GM18519 (cell line): ENCODE measurements at regions not wholly inside any gene's neighbourhood (a gene's known extent, or its start where the extent isn't known, plus 50 kb on each side); places are given as distances from the start of the nearest gene placed in this dataset.
"Not testable (repeated sequence)": the region's sequence is repeated elsewhere in the genome, so short reads cannot be mapped to it uniquely, and the experiment has no call there.

Experiments used
- ATAC-seq: cut with Tn5 transposase; IDR thresholded peaks from one replicate; pipeline ENCODE4 v1.9.1; 2021; ENCODE audit warnings: mild to moderate bottlenecking, moderate library complexity; ENCODE audit not compliant: unreplicated experiment, low FRiP score

GRCh38 chr12:83870921-83871599 lies 1041.5 kb downstream of the SLC6A15 start:
- ATAC-seq, result not testable (repeated sequence)

- no peak for ATAC-seq
Measured at GRCh38 chr12:83866477-83866876, 1046.1 kb downstream of the SLC6A15 start.

GRCh38 chr12:83865431-83865830 lies 1047.2 kb downstream of the SLC6A15 start:
- no peak for ATAC-seq

- ATAC-seq, result no peak
Measured at GRCh38 chr12:83864054-83864453, 1048.5 kb downstream of the SLC6A15 start.

GRCh38 chr12:83859021-83859420 lies 1053.6 kb downstream of the SLC6A15 start:
- ATAC-seq, result no peak

GRCh38 chr12:83856803-83857202 lies 1055.8 kb downstream of the SLC6A15 start:
- ATAC-seq, result no peak

GRCh38 chr12:83850531-83850930 lies 1062.1 kb downstream of the SLC6A15 start:
- no peak for ATAC-seq

- no peak for ATAC-seq
Measured at GRCh38 chr12:83848702-83849101, 1063.9 kb downstream of the SLC6A15 start.

- ATAC-seq, result no peak
Measured at GRCh38 chr12:83843541-83843940, 1069.1 kb downstream of the SLC6A15 start.

- ATAC-seq, result no peak
Measured at GRCh38 chr12:83841620-83842019, 1071.0 kb downstream of the SLC6A15 start.

- ATAC-seq, result no peak
Measured at GRCh38 chr12:83827860-83828259, 1084.7 kb downstream of the SLC6A15 start.

- ATAC-seq, result no peak
Measured at GRCh38 chr12:83827193-83827592, 1085.4 kb downstream of the SLC6A15 start.

- peak; percentile 70 for ATAC-seq
Measured at GRCh38 chr12:83826112-83826511, 1086.5 kb downstream of the SLC6A15 start.

- peak; percentile 95 for ATAC-seq
Measured at GRCh38 chr12:83823386-83824045, 1089.1 kb downstream of the SLC6A15 start.

- no peak for ATAC-seq
Measured at GRCh38 chr12:83821967-83822366, 1090.6 kb downstream of the SLC6A15 start.

GRCh38 chr12:83818881-83819280 lies 1093.7 kb downstream of the SLC6A15 start:
- ATAC-seq, result no peak

- no peak for ATAC-seq
Measured at GRCh38 chr12:83817730-83818129, 1094.9 kb downstream of the SLC6A15 start.

- ATAC-seq, result no peak
Measured at GRCh38 chr12:83808591-83808990, 1104.0 kb downstream of the SLC6A15 start.

- no peak for ATAC-seq
Measured at GRCh38 chr12:83807871-83808270, 1104.7 kb downstream of the SLC6A15 start.

- no peak for ATAC-seq
Measured at GRCh38 chr12:83805873-83806272, 1106.7 kb downstream of the SLC6A15 start.

GRCh38 chr12:83805156-83805772 lies 1107.3 kb downstream of the SLC6A15 start:
- no peak for ATAC-seq

- ATAC-seq, result no peak
Measured at GRCh38 chr12:83801972-83802371, 1110.6 kb downstream of the SLC6A15 start.
